ENCODE measurements at regions not wholly inside any gene's neighbourhood (a gene's known extent, or its start where the extent isn't known, plus 50 kb on each side); places are given as distances from the start of the nearest gene placed in this dataset.

DNA sequence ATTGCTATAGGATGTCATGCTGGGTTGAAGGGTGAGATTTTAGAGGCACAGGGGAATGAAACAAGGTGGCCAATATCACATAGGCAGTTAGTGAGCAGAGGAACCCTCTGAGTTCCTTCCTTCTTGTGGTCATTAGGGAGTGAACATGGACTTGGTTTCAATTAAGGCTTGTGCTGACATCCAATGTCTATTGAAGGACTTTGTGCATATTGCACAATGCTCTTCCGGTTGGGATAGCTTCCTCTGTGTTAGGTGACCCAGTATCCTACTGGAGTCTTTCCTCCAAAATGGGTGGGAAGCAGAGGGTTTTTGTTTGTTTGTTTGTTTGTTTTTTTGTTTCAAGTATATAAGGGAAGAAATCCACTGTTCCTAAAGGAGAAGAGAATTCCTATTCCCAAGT lies 98.5 kb downstream of the HDGFL1 start:
- no peaks in the 10 kb centered on the region for H3K79me2 ChIP-seq (ENCODE audit: control insufficient read depth, low read length)
- H3K4me2 ChIP-seq (ENCODE audit: low read length): no peak overlapping the region
- H3K9me3 ChIP-seq (ENCODE audit: control insufficient read depth, insufficient read depth, low read length): no peaks in the 10 kb centered on the region
- TF ChIP-seq EZH2phosphoT487 (IDR thresholded peaks at IDR 0.05; ENCODE audit: borderline replicate concordance, low read length): no peak
- TF ChIP-seq, protein P1, sequence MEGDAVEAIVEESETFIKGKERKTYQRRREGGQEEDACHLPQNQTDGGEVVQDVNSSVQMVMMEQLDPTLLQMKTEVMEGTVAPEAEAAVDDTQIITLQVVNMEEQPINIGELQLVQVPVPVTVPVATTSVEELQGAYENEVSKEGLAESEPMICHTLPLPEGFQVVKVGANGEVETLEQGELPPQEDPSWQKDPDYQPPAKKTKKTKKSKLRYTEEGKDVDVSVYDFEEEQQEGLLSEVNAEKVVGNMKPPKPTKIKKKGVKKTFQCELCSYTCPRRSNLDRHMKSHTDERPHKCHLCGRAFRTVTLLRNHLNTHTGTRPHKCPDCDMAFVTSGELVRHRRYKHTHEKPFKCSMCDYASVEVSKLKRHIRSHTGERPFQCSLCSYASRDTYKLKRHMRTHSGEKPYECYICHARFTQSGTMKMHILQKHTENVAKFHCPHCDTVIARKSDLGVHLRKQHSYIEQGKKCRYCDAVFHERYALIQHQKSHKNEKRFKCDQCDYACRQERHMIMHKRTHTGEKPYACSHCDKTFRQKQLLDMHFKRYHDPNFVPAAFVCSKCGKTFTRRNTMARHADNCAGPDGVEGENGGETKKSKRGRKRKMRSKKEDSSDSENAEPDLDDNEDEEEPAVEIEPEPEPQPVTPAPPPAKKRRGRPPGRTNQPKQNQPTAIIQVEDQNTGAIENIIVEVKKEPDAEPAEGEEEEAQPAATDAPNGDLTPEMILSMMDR (IDR thresholded peaks at IDR 0.05; ENCODE audit: low read depth, low read length, poor library complexity, severe bottlenecking): no peak
- no peaks in the 10 kb centered on the region for H3F3A ChIP-seq (ENCODE audit: control insufficient read depth, insufficient read depth)
- no peaks in the 10 kb centered on the region for H3K36me3 ChIP-seq (ENCODE audit: control insufficient read depth, low read length)
- no peaks in the 10 kb centered on the region for H3K27me3 ChIP-seq (ENCODE audit: control insufficient read depth, low read length)
- H3K4me3 ChIP-seq (ENCODE audit: low read length): no peak overlapping the region
- H3K4me1 ChIP-seq (ENCODE audit: control insufficient read depth, low read length): no peaks in the 10 kb centered on the region
- H3K9me2 ChIP-seq (replicated peaks; ENCODE audit: control insufficient read depth, low read length): no peaks in the 10 kb centered on the region
- H3K27ac ChIP-seq (ENCODE audit: low read depth, low read length): no peak overlapping the region
- no peaks in the 10 kb centered on the region for H4K20me1 ChIP-seq (ENCODE audit: control insufficient read depth, insufficient read depth, low read depth, low read length)

DNA sequence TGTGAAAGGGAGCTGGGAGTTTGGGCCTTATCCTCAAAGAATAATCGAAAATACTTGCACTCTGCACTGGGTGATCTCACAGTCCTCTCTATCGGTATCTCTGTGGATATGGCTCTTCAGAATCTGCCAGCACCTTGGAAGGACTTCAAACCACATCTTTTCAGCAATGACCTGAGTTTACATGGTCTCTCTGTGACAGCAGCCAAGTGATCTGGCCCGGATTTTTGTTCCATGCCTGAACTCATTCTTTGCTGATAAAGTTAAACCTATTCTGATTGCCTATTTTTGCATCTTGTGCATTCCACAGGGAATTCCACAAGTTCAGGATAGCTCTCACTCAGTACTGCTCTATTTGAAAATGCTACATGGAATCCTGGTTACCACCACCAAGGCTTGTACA lies 98.9 kb downstream of the HDGFL1 start:
- no peaks in the 10 kb centered on the region for H3K36me3 ChIP-seq (ENCODE audit: control insufficient read depth, low read length)
- no peaks in the 10 kb centered on the region for H3F3A ChIP-seq (ENCODE audit: control insufficient read depth, insufficient read depth)
- no peaks in the 10 kb centered on the region for H3K27me3 ChIP-seq (ENCODE audit: control insufficient read depth, low read length)
- H3K27ac ChIP-seq (ENCODE audit: low read depth, low read length): no peak overlapping the region
- H3K9me2 ChIP-seq (replicated peaks; ENCODE audit: control insufficient read depth, low read length): no peaks in the 10 kb centered on the region
- H3K4me1 ChIP-seq (ENCODE audit: control insufficient read depth, low read length): no peaks in the 10 kb centered on the region
- H3K4me3 ChIP-seq (ENCODE audit: low read length): no peak overlapping the region
- no peak for TF ChIP-seq EZH2phosphoT487 (IDR thresholded peaks at IDR 0.05; ENCODE audit: borderline replicate concordance, low read length)
- TF ChIP-seq, protein P1 (IDR thresholded peaks at IDR 0.05; ENCODE audit: low read depth, low read length, poor library complexity, severe bottlenecking): no peak
- H4K20me1 ChIP-seq (ENCODE audit: control insufficient read depth, insufficient read depth, low read depth, low read length): no peaks in the 10 kb centered on the region
- H3K9me3 ChIP-seq (ENCODE audit: control insufficient read depth, insufficient read depth, low read length): no peaks in the 10 kb centered on the region
- no peak overlapping the region for H3K4me2 ChIP-seq (ENCODE audit: low read length)
- no peaks in the 10 kb centered on the region for H3K79me2 ChIP-seq (ENCODE audit: control insufficient read depth, low read length)

DNA sequence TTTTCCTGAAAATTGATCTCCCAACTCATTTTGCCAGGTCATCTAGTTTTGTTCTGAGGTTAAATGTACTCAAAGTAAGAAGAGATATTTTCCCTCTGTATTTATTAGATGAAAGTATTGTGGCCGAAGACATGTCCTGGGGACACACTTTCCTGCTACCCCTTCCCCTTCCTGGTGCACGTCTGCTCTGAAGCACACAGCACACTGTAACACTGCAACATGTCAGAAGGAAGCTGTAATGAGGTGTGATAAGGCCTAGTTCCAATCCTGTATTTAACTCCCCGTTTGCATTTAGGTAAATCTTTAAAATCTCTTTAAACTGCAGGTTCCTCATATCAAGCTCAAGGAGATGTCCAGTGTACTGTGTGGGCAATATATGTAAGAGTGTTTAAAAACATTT lies 99.4 kb downstream of the HDGFL1 start:
- no peak for TF ChIP-seq EZH2phosphoT487 (IDR thresholded peaks at IDR 0.05; ENCODE audit: borderline replicate concordance, low read length)
- TF ChIP-seq, protein P1 (IDR thresholded peaks at IDR 0.05; ENCODE audit: low read depth, low read length, poor library complexity, severe bottlenecking): no peak
- Histone ChIP-seq H4K20me1 (ENCODE audit: control insufficient read depth, insufficient read depth, low read depth, low read length) (no peaks in the 10 kb centered on the region), H3K4me3 (ENCODE audit: low read length) (no peak overlapping the region)

DNA sequence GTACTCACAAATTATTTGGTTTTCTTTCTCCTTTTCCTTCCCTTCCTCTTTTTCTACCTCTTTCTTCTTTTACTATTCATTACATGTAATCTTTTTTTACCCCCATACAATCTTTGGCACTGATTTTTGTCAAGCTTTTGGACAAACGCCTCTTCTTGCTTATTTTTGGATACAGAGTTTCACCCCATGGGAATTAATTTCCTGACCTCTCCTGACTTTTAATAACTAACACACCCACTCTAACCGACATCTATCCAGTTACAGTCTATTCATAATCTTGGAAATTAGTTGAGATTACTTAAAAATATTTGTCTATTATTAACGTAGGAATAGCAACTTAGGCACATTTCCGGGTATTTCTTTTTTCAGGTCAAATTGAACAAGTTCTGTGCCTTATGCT lies 101.2 kb downstream of the HDGFL1 start:
- no peaks in the 10 kb centered on the region for H3K36me3 ChIP-seq (ENCODE audit: control insufficient read depth, low read length)
- no peaks in the 10 kb centered on the region for H4K20me1 ChIP-seq (ENCODE audit: control insufficient read depth, insufficient read depth, low read depth, low read length)
- no peaks in the 10 kb centered on the region for H3K9me2 ChIP-seq (replicated peaks; ENCODE audit: control insufficient read depth, low read length)
- no peaks in the 10 kb centered on the region for H3F3A ChIP-seq (ENCODE audit: control insufficient read depth, insufficient read depth)
- H3K4me3 ChIP-seq (ENCODE audit: low read length): no peak overlapping the region
- H3K27me3 ChIP-seq (ENCODE audit: control insufficient read depth, low read length): no peaks in the 10 kb centered on the region
- no peaks in the 10 kb centered on the region for H3K9me3 ChIP-seq (ENCODE audit: control insufficient read depth, insufficient read depth, low read length)
- H3K4me2 ChIP-seq (ENCODE audit: low read length): no peak overlapping the region
- TF ChIP-seq, protein P1 (IDR thresholded peaks at IDR 0.05; ENCODE audit: low read depth, low read length, poor library complexity, severe bottlenecking): no peak
- no peak for TF ChIP-seq EZH2phosphoT487 (IDR thresholded peaks at IDR 0.05; ENCODE audit: borderline replicate concordance, low read length)
- no peaks in the 10 kb centered on the region for H3K4me1 ChIP-seq (ENCODE audit: control insufficient read depth, low read length)
- no peaks in the 10 kb centered on the region for H3K79me2 ChIP-seq (ENCODE audit: control insufficient read depth, low read length)
- H3K27ac ChIP-seq (ENCODE audit: low read depth, low read length): no peak overlapping the region

More for the DNA sequence above, 99.4 kb downstream of the HDGFL1 start:
- Histone ChIP-seq H3K9me3 (ENCODE audit: control insufficient read depth, insufficient read depth, low read length) (no peaks in the 10 kb centered on the region), H3K9me2 (replicated peaks; ENCODE audit: control insufficient read depth, low read length) (no peaks in the 10 kb centered on the region), H3K4me2 (ENCODE audit: low read length) (no peak overlapping the region), H3K36me3 (ENCODE audit: control insufficient read depth, low read length) (no peaks in the 10 kb centered on the region), H3K79me2 (ENCODE audit: control insufficient read depth, low read length) (no peaks in the 10 kb centered on the region), H3F3A (ENCODE audit: control insufficient read depth, insufficient read depth) (no peaks in the 10 kb centered on the region), H3K4me1 (ENCODE audit: control insufficient read depth, low read length) (no peaks in the 10 kb centered on the region), H3K27me3 (ENCODE audit: control insufficient read depth, low read length) (no peaks in the 10 kb centered on the region), H3K27ac (ENCODE audit: low read depth, low read length) (no peak overlapping the region)

All from DOHH2 (cell line).